ENCODE measurements at regions not wholly inside any gene's neighbourhood (a gene's known extent, or its start where the extent isn't known, plus 50 kb on each side); places are given as distances from the start of the nearest gene placed in this dataset.

DNA sequence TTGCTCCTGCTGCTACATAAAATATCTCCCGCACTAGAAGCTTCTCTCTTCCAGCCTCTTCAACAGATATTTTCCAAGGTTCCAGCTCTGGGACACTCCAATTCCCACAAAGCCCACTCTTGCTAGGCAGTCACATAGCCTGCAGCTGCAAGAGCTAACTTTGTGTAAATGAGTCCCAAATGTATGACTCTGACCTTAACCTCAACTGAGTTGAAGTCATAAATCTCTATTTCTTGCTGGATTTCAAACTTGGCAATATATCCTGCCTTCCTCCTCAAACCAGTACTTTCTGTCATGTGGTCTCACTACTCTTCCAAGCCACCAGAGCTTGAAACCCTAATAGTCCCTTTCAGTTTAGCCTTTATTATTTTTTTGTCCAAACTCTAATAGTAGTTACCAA, 315.4 kb upstream of the GRIA3 start:
- Histone ChIP-seq H3K4me2 (replicated peaks; ENCODE audit: low read depth, low read length, poor library complexity, severe bottlenecking) (no peak overlapping the region), H2AFZ (ENCODE audit: insufficient read depth, low read depth, low read length, poor library complexity, severe bottlenecking) (no peak overlapping the region), H3K36me3 (replicated peaks in 1 of 2; ENCODE audit: control extremely low read depth in 1 of 2, control insufficient read depth in 1 of 2, extremely low read depth in 1 of 2, insufficient read depth in 2 of 2, low read length in 1 of 2) (no peaks in the 10 kb centered on the region), H3K27me3 (replicated peaks in 1 of 4; ENCODE audit: control extremely low read depth in 1 of 4, control insufficient read depth in 3 of 4, insufficient read depth in 4 of 4, low read length in 3 of 4) (no peaks in the 10 kb centered on the region), H4K20me1 (ENCODE audit: control insufficient read depth, insufficient read depth, low read length, poor library complexity, severe bottlenecking) (no peaks in the 10 kb centered on the region), H3K4me3 (ENCODE audit: control extremely low read depth in 1 of 5, extremely low read depth in 1 of 5, insufficient read depth in 1 of 5, low read depth in 2 of 5, low read length in 4 of 5) (no peak overlapping the region), H3K27ac (ENCODE audit: low read length in 2 of 2) (no peak overlapping the region), H3K9me3 (ENCODE audit: control extremely low read depth in 1 of 3, control insufficient read depth in 2 of 3, insufficient read depth in 1 of 3, low read length in 2 of 3) (no peaks in the 10 kb centered on the region), H3K4me1 (ENCODE audit: control insufficient read depth in 2 of 2, insufficient read depth in 2 of 2, low read length in 2 of 2) (no peaks in the 10 kb centered on the region), H3K79me2 (ENCODE audit: control insufficient read depth, insufficient read depth, low read length) (no peaks in the 10 kb centered on the region), H3K9ac (ENCODE audit: low read length) (no peak overlapping the region)
- ChIA-PET CTCF (no interaction called here), POLR2A (no interaction called here)
- no peaks in the 10 kb centered on the region for H3K9me3 Mint-ChIP-seq (ENCODE audit: insufficient read depth)
- H3K27me3 Mint-ChIP-seq = no peaks in the 10 kb centered on the region
- no peaks in the 10 kb centered on the region for H3K4me1 Mint-ChIP-seq
- no peak overlapping the region for H3K27ac Mint-ChIP-seq
- no peak for TF ChIP-seq EZH2 (IDR thresholded peaks at IDR 0.05; ENCODE audit: borderline replicate concordance, insufficient read depth, low read depth, low read length, poor library complexity, severe bottlenecking)
- TF ChIP-seq, protein P1, sequence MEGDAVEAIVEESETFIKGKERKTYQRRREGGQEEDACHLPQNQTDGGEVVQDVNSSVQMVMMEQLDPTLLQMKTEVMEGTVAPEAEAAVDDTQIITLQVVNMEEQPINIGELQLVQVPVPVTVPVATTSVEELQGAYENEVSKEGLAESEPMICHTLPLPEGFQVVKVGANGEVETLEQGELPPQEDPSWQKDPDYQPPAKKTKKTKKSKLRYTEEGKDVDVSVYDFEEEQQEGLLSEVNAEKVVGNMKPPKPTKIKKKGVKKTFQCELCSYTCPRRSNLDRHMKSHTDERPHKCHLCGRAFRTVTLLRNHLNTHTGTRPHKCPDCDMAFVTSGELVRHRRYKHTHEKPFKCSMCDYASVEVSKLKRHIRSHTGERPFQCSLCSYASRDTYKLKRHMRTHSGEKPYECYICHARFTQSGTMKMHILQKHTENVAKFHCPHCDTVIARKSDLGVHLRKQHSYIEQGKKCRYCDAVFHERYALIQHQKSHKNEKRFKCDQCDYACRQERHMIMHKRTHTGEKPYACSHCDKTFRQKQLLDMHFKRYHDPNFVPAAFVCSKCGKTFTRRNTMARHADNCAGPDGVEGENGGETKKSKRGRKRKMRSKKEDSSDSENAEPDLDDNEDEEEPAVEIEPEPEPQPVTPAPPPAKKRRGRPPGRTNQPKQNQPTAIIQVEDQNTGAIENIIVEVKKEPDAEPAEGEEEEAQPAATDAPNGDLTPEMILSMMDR (IDR thresholded peaks at IDR 0.05) = no peak
- intact Hi-C loops (cut with micrococcal nuclease) = no loop called here
- H3K4me3 Mint-ChIP-seq = no peak overlapping the region
- no peak for ATAC-seq (ENCODE audit: low read depth)
- no peak for DNase-seq
- WGBS (ENCODE audit: insufficient coverage) = no CpG with 5 or more reads among the region's 1 CpG

DNA sequence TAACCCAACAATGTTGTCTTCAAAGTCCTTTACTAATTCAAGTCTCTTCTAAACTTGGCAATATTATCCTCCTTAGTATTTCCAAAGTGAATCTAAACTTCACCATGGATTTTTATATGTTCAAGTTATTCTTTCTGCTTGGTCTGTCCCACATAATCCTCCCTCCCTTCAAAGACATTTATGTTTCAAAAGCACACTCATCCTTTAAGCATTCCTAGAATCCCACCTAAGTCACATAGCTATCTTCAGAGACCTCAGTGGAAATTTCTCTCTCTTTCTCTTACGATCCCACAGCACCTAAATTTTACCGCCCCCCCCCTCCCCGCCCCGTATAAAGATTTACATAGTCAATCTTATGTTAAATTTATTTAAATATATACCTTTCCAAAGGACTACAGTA, 314.9 kb upstream of the GRIA3 start:
- no peak overlapping the region for H3K9ac ChIP-seq (ENCODE audit: low read length)
- CTCF ChIA-PET = no interaction called here
- intact Hi-C loops (cut with micrococcal nuclease) = no loop called here
- TF ChIP-seq, protein P1 (IDR thresholded peaks at IDR 0.05) = no peak
- no peak for TF ChIP-seq EZH2 (IDR thresholded peaks at IDR 0.05; ENCODE audit: borderline replicate concordance, insufficient read depth, low read depth, low read length, poor library complexity, severe bottlenecking)
- no peaks in the 10 kb centered on the region for H3K9me3 ChIP-seq (ENCODE audit: control extremely low read depth in 1 of 3, control insufficient read depth in 2 of 3, insufficient read depth in 1 of 3, low read length in 2 of 3)
- H3K4me1 Mint-ChIP-seq = no peaks in the 10 kb centered on the region
- ATAC-seq (ENCODE audit: low read depth) (no peak), DNase-seq (no peak)
- no CpG with 5 or more reads among the region's 4 CpGs for WGBS (ENCODE audit: insufficient coverage)
- H4K20me1 ChIP-seq (ENCODE audit: control insufficient read depth, insufficient read depth, low read length, poor library complexity, severe bottlenecking) = no peaks in the 10 kb centered on the region
- no peak overlapping the region for H3K4me3 Mint-ChIP-seq
- H3K79me2 ChIP-seq (ENCODE audit: control insufficient read depth, insufficient read depth, low read length) = no peaks in the 10 kb centered on the region
- H2AFZ ChIP-seq (ENCODE audit: insufficient read depth, low read depth, low read length, poor library complexity, severe bottlenecking) = no peak overlapping the region
- no peaks in the 10 kb centered on the region for H3K27me3 ChIP-seq (replicated peaks in 1 of 4; ENCODE audit: control extremely low read depth in 1 of 4, control insufficient read depth in 3 of 4, insufficient read depth in 4 of 4, low read length in 3 of 4)
- no peaks in the 10 kb centered on the region for H3K27me3 Mint-ChIP-seq
- H3K4me2 ChIP-seq (replicated peaks; ENCODE audit: low read depth, low read length, poor library complexity, severe bottlenecking) = no peak overlapping the region
- H3K27ac ChIP-seq (ENCODE audit: low read length in 2 of 2) = no peak overlapping the region
- no peaks in the 10 kb centered on the region for H3K4me1 ChIP-seq (ENCODE audit: control insufficient read depth in 2 of 2, insufficient read depth in 2 of 2, low read length in 2 of 2)
- no peak overlapping the region for H3K27ac Mint-ChIP-seq
- H3K36me3 ChIP-seq (replicated peaks in 1 of 2; ENCODE audit: control extremely low read depth in 1 of 2, control insufficient read depth in 1 of 2, extremely low read depth in 1 of 2, insufficient read depth in 2 of 2, low read length in 1 of 2) = no peaks in the 10 kb centered on the region
- no peaks in the 10 kb centered on the region for H3K9me3 Mint-ChIP-seq (ENCODE audit: insufficient read depth)
- no peak overlapping the region for H3K4me3 ChIP-seq (ENCODE audit: control extremely low read depth in 1 of 5, extremely low read depth in 1 of 5, insufficient read depth in 1 of 5, low read depth in 2 of 5, low read length in 4 of 5)
- POLR2A ChIA-PET = no interaction called here

Data from B cell (primary cell).